ENCODE measurements at regions not wholly inside any gene's neighbourhood (a gene's known extent, or its start where the extent isn't known, plus 50 kb on each side); places are given as distances from the start of the nearest gene placed in this dataset.

DNA sequence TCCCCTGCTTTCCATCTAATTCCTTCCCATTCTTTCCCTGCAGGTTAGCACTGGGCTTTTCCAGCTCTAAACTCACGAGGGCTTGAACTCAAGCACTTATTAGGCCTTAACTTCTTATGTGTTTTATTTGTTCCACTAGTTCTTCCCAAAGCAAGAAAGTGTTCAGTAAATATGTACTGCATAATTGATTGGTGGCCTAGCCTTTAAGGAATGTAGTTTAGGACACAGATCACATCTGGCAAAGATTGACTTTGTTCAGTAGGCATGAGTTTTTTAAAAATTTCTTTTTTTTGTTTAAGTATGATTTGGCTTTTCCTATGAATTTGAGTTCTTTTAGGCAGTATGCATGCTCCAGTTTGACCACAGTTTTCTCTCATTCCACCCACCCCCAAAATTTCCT is 285.2 kb downstream of the NPR3 start:
- TF ChIP-seq, protein P1, sequence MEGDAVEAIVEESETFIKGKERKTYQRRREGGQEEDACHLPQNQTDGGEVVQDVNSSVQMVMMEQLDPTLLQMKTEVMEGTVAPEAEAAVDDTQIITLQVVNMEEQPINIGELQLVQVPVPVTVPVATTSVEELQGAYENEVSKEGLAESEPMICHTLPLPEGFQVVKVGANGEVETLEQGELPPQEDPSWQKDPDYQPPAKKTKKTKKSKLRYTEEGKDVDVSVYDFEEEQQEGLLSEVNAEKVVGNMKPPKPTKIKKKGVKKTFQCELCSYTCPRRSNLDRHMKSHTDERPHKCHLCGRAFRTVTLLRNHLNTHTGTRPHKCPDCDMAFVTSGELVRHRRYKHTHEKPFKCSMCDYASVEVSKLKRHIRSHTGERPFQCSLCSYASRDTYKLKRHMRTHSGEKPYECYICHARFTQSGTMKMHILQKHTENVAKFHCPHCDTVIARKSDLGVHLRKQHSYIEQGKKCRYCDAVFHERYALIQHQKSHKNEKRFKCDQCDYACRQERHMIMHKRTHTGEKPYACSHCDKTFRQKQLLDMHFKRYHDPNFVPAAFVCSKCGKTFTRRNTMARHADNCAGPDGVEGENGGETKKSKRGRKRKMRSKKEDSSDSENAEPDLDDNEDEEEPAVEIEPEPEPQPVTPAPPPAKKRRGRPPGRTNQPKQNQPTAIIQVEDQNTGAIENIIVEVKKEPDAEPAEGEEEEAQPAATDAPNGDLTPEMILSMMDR (IDR thresholded peaks at IDR 0.05; ENCODE audit: poor library complexity, severe bottlenecking) = no peak
- TF ChIP-seq TAF1 (IDR thresholded peaks at IDR 0.05; ENCODE audit: low read depth) (no peak), EZH2 (IDR thresholded peaks at IDR 0.05; ENCODE audit: borderline replicate concordance, insufficient read depth, low read length, poor library complexity, severe bottlenecking) (no peak), EP300 (conservative IDR thresholded peaks at IDR 0.05; ENCODE audit: poor library complexity, severe bottlenecking) (no peak), MXI1 (conservative IDR thresholded peaks at IDR 0.05; ENCODE audit: poor library complexity, severe bottlenecking) (no peak), POLR2AphosphoS5 (IDR thresholded peaks at IDR 0.05) (no peak), SMC3 (conservative IDR thresholded peaks at IDR 0.05; ENCODE audit: poor library complexity) (no peak), RAD21 (conservative IDR thresholded peaks at IDR 0.05) (no peak)
- TF ChIP-seq, protein P2, sequence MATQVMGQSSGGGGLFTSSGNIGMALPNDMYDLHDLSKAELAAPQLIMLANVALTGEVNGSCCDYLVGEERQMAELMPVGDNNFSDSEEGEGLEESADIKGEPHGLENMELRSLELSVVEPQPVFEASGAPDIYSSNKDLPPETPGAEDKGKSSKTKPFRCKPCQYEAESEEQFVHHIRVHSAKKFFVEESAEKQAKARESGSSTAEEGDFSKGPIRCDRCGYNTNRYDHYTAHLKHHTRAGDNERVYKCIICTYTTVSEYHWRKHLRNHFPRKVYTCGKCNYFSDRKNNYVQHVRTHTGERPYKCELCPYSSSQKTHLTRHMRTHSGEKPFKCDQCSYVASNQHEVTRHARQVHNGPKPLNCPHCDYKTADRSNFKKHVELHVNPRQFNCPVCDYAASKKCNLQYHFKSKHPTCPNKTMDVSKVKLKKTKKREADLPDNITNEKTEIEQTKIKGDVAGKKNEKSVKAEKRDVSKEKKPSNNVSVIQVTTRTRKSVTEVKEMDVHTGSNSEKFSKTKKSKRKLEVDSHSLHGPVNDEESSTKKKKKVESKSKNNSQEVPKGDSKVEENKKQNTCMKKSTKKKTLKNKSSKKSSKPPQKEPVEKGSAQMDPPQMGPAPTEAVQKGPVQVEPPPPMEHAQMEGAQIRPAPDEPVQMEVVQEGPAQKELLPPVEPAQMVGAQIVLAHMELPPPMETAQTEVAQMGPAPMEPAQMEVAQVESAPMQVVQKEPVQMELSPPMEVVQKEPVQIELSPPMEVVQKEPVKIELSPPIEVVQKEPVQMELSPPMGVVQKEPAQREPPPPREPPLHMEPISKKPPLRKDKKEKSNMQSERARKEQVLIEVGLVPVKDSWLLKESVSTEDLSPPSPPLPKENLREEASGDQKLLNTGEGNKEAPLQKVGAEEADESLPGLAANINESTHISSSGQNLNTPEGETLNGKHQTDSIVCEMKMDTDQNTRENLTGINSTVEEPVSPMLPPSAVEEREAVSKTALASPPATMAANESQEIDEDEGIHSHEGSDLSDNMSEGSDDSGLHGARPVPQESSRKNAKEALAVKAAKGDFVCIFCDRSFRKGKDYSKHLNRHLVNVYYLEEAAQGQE (IDR thresholded peaks at IDR 0.05; ENCODE audit: borderline replicate concordance) = no peak

Measured in neural cell (in vitro differentiated cells).